A549 (cell line): ENCODE measurements at regions not wholly inside any gene's neighbourhood (a gene's known extent, or its start where the extent isn't known, plus 50 kb on each side); places are given as distances from the start of the nearest gene placed in this dataset.
A peak's percentile ranks its signal among the peaks of the same experiment; 100 is the strongest.

ENCODE experiments used
- ATAC-seq, 2 experiments: fragments of 200-7000 bp in 1 of 2; fragments of >200 bp in 1 of 2; cut with Nextera tagmentation in 1 of 2; cut with Tn5 transposase in 1 of 2; 3 replicates each; pipeline versions ENCODE4 v1.8.0 to v1.9.1; 2018 to 2020; ENCODE audit warnings: mild to moderate bottlenecking in 1 of 2, moderate library complexity in 1 of 2
- CTCF ChIA-PET: fragments of 300-600 bp; sonication (Branson Sonifier 250); formaldehyde crosslinking; extraction: SDS; loops from one replicate; lab custom pipeline; 2021; ENCODE audit warnings: antibody characterized with exemption, inconsistent platforms; lab: Yijun Ruan, JAX
- POLR2A ChIA-PET: fragments of 350-600 bp; formaldehyde crosslinking; extraction: SDS; loops from one replicate; lab custom pipeline; 2021; ENCODE audit warnings: antibody characterized with exemption, inconsistent platforms; lab: Yijun Ruan, JAX
- DNase-seq, 2 experiments: peaks; one replicate each; pipeline versions ENCODE4 v3.0.0 to v3.0.0-alpha.2; 2011 to 2016; ENCODE audit warnings: low read depth in 1 of 2, low spot score in 1 of 2
- FAIRE-seq: peaks from 2 replicates; lab custom pipeline; 2011; peaks lifted over from hg19 to GRCh38; lab: Jason Lieb, UNC
- H3K27ac ChIP-seq, 2 experiments: fragments of >200 bp; sonication (Bioruptor Twin); formaldehyde crosslinking; 3 replicates each; pipeline ENCODE4 v1.5.1; 2016 to 2017
- H3K4me1 ChIP-seq: fragments of >200 bp; sonication (Bioruptor Twin); formaldehyde crosslinking; 3 replicates; pipeline ENCODE4 v1.6.1; 2016
- H3K4me2 ChIP-seq: fragments of >200 bp; sonication (Bioruptor Twin); formaldehyde crosslinking; 3 replicates; pipeline ENCODE4 v1.6.1; 2016
- H3K4me3 ChIP-seq: fragments of >200 bp; sonication (Bioruptor Twin); formaldehyde crosslinking; 3 replicates; pipeline ENCODE4 v1.5.1; 2016
- H3K9me3 ChIP-seq: fragments of >200 bp; sonication (Bioruptor Twin); formaldehyde crosslinking; 3 replicates; pipeline ENCODE4 v1.6.1; 2016
- BCL3 ChIP-seq: fragments of >200 bp; sonication (Bioruptor Twin); formaldehyde crosslinking; IDR thresholded peaks from 3 replicates; pipeline ENCODE4 v1.6.1; 2016
- CEBPB ChIP-seq, 2 experiments: fragments of >200 bp in 1 of 2; sonication (Bioruptor Twin) in 1 of 2; formaldehyde crosslinking in 1 of 2; IDR thresholded peaks; 2 replicates each; pipeline ENCODE4 v1.6.1; 2012 to 2016
- CTCF ChIP-seq: fragments of >200 bp; sonication (Bioruptor Twin); formaldehyde crosslinking; IDR thresholded peaks from 3 replicates; pipeline ENCODE4 v1.5.1; 2016
- EHF ChIP-seq: fragments of 250-450 bp; sonication (Bioruptor Pico); IDR thresholded peaks from 2 replicates; pipeline ENCODE4 v1.5.0; 2020; ENCODE audit warnings: mild to moderate bottlenecking
- EHMT2 ChIP-seq: fragments of 200-600 bp; sonication (generic); IDR thresholded peaks from 2 replicates; pipeline ENCODE4 v1.6.1; 2016; ENCODE audit warnings: antibody characterized with exemption, low read depth, mild to moderate bottlenecking, moderate library complexity
- ELK1 ChIP-seq: fragments of 150-350 bp; IDR thresholded peaks from 2 replicates; pipeline ENCODE4 v1.6.1; 2014; ENCODE audit warnings: low read depth, mild to moderate bottlenecking, low read length
- HDAC2 ChIP-seq: fragments of 200-600 bp; sonication (generic); IDR thresholded peaks from 2 replicates; pipeline ENCODE4 v1.6.1; 2016
- HES2 ChIP-seq: fragments of >200 bp; sonication (Bioruptor Twin); formaldehyde crosslinking; IDR thresholded peaks from 2 replicates; pipeline ENCODE4 v1.6.1; 2016
- JUN ChIP-seq, 2 experiments: fragments of >200 bp; sonication (Bioruptor Twin); formaldehyde crosslinking; IDR thresholded peaks; 2 replicates in 1 of 2; 3 replicates in 1 of 2; pipeline ENCODE4 v1.6.1; 2016 to 2017
- MAFK ChIP-seq: fragments of 450-650 bp; IDR thresholded peaks from 2 replicates; pipeline ENCODE4 v1.6.1; 2014; ENCODE audit not compliant: partially characterized antibody
- MAX ChIP-seq: IDR thresholded peaks from 2 replicates; pipeline ENCODE4 v1.6.1; 2012
- MAZ ChIP-seq: fragments of 150-350 bp; IDR thresholded peaks from 2 replicates; pipeline ENCODE4 v1.6.1; 2014; ENCODE audit warnings: antibody characterized with exemption, low read depth, low read length, borderline replicate concordance
- NPAS2 ChIP-seq: fragments of 250-450 bp; sonication (Bioruptor Pico); IDR thresholded peaks from 2 replicates; pipeline ENCODE4 v1.8.0; 2022; ENCODE audit warnings: mild to moderate bottlenecking, moderate library complexity, borderline replicate concordance
- NR3C1 ChIP-seq: fragments of >200 bp; sonication (Bioruptor Twin); formaldehyde crosslinking; IDR thresholded peaks from 3 replicates; pipeline ENCODE4 v1.6.1; 2017
- PBX3 ChIP-seq: IDR thresholded peaks from 2 replicates; pipeline ENCODE4 v1.6.1; 2012
- POLR2A ChIP-seq: IDR thresholded peaks from 2 replicates; pipeline ENCODE4 v1.6.1; 2012; ENCODE audit warnings: mild to moderate bottlenecking, low read length
- POLR2AphosphoS2 ChIP-seq: conservative IDR thresholded peaks from 2 replicates; pipeline ENCODE4 v1.6.1; 2012; ENCODE audit warnings: low read length, improper control_type of control experiment, inconsistent platforms
- RFX5 ChIP-seq: fragments of 450-650 bp; IDR thresholded peaks from 2 replicates; pipeline ENCODE4 v1.7.1; 2014; ENCODE audit warnings: antibody characterized with exemption, mild to moderate bottlenecking, moderate library complexity
- RNF2 ChIP-seq: fragments of 200-600 bp; sonication (generic); IDR thresholded peaks from 2 replicates; pipeline ENCODE4 v1.6.1; 2016; ENCODE audit warnings: low read depth, mild to moderate bottlenecking, antibody characterized with exemption, moderate library complexity, borderline replicate concordance
- SREBF2 ChIP-seq: fragments of 450-650 bp; IDR thresholded peaks from 2 replicates; pipeline ENCODE4 v1.6.1; 2014; ENCODE audit warnings: mild to moderate bottlenecking, moderate library complexity
- ZC3H11A ChIP-seq: fragments of 450-650 bp; IDR thresholded peaks from 2 replicates; pipeline ENCODE4 v1.6.1; 2014; ENCODE audit warnings: antibody characterized with exemption, mild to moderate bottlenecking
- WGBS: methylation state at CpG from one replicate; pipeline ENCODE4 v1.1.6; 2017; ENCODE audit errors: missing lambda C conversion rate; 5-methylcytosine and 5-hydroxymethylcytosine counted together

- DNase-seq, result no peak
- ChIA-PET CTCF (interaction anchor here (0.8 to 1.0 kb wide), 2 partner anchors 103 to 1177 kb away, joined by 3 read pairs; no protein-coding TSS in a partner anchor), POLR2A (no interaction called here)
- ATAC-seq, result no peak
- FAIRE-seq, result no peak
- WGBS, result 0% methylated on average over 1 of the region's 1 CpG
- H3K4me3 ChIP-seq, result no peak overlapping the region
- H3K9me3 ChIP-seq, result no peaks in the 10 kb centered on the region
- no peaks in the 10 kb centered on the region for H3K4me1 ChIP-seq
- TF ChIP-seq ELK1 (no peak), ZC3H11A (no peak), CTCF (no peak), RNF2 (no peak), EHMT2 (no peak), MAZ (no peak), HDAC2 (no peak), JUN (IDR thresholded peaks at IDR 0.05) (no peak), MAFK (no peak), POLR2A (no peak), HES2 (no peak), CEBPB (IDR thresholded peaks at IDR 0.05) (no peak), EHF (CRISPR knock-in tag) (no peak), RFX5 (no peak), POLR2AphosphoS2 (no peak)
- no peak overlapping the region for H3K27ac ChIP-seq
- no peak overlapping the region for H3K4me2 ChIP-seq
Measured at GRCh38 chr18:7336623-7337022, 105.7 kb downstream of the LRRC30 start.

- POLR2A ChIA-PET, result no interaction called here
- FAIRE-seq, result no peak
- CTCF ChIA-PET, result interaction anchor here (0.8 to 1.2 kb wide), 2 partner anchors 66 to 228 kb away, joined by 3 read pairs; partner anchors contain the start of gene PTPRM
- Histone ChIP-seq H3K4me3 (no peak overlapping the region), H3K27ac (no peak overlapping the region), H3K4me1 (no peaks in the 10 kb centered on the region), H3K4me2 (no peak overlapping the region), H3K9me3 (no peaks in the 10 kb centered on the region)
- no peak for ATAC-seq
- peak; percentile 27 for TF ChIP-seq MAFK
- TF ChIP-seq MAX, result no peak
- TF ChIP-seq HDAC2, result no peak
- DNase-seq, result no peak
- 17% methylated on average over 2 of the region's 2 CpGs for WGBS
Measured at GRCh38 chr18:7338846-7339245, 108.0 kb downstream of the LRRC30 start.

- DNase-seq, result no peak
Measured at GRCh38 chr18:7341581-7342337, 110.9 kb downstream of the LRRC30 start.

More at GRCh38 chr18:7341581-7342337, 110.9 kb downstream of the LRRC30 start:
- H3K4me2 ChIP-seq, result no peak overlapping the region
- H3K4me3 ChIP-seq, result no peak overlapping the region
- CTCF ChIA-PET, result no interaction called here
- H3K4me1 ChIP-seq, result no peaks in the 10 kb centered on the region
- H3K27ac ChIP-seq, result no peak overlapping the region
- TF ChIP-seq EHF (CRISPR knock-in tag) (no peak), NPAS2 (CRISPR knock-in tag) (no peak), BCL3 (no peak), NR3C1 (no peak), SREBF2 (no peak), PBX3 (no peak), CEBPB (IDR thresholded peaks at IDR 0.05) (no peak), RFX5 (no peak)
- TF ChIP-seq, all 56 proteins: peak for 0
- no peak for ATAC-seq
- FAIRE-seq, result no peak
- POLR2A ChIA-PET, result no interaction called here
- H3K9me3 ChIP-seq, result no peaks in the 10 kb centered on the region
- WGBS, result 52% methylated on average over 6 of the region's 6 CpGs
